ENCODE measurements at regions not wholly inside any gene's neighbourhood (a gene's known extent, or its start where the extent isn't known, plus 50 kb on each side); places are given as distances from the start of the nearest gene placed in this dataset.

GRCh38 chr14:57150449-57150848 lies 118.3 kb downstream of the EXOC5 start:
- ChIA-PET POLR2A (no interaction called here), CTCF (no interaction called here)
- H3K27ac ChIP-seq (ENCODE audit: extremely low read depth, low read depth, low read length): no peak overlapping the region
- TF ChIP-seq HOXD13 (CRISPR knock-in tag; IDR thresholded peaks at IDR 0.05; ENCODE audit: borderline replicate concordance) (no peak), ZNF426 (tag by site-specific recombination; IDR thresholded peaks at IDR 0.05) (no peak), ZNF140 (tag by site-specific recombination; IDR thresholded peaks at IDR 0.05) (no peak), ZNF670 (tag by site-specific recombination; IDR thresholded peaks at IDR 0.05; ENCODE audit: low read depth) (no peak), ZBTB17 (tag by site-specific recombination; IDR thresholded peaks at IDR 0.05) (no peak), ZNF214 (tag by site-specific recombination; IDR thresholded peaks at IDR 0.05; ENCODE audit: borderline replicate concordance) (no peak), ZNF654 (tag by site-specific recombination; IDR thresholded peaks at IDR 0.05; ENCODE audit: low read depth) (no peak), ZNF37A (tag by site-specific recombination; IDR thresholded peaks at IDR 0.05) (no peak), KLF7 (tag by site-specific recombination; IDR thresholded peaks at IDR 0.05; ENCODE audit: borderline replicate concordance) (no peak), ZBTB44 (tag by site-specific recombination; IDR thresholded peaks at IDR 0.05) (no peak), SCRT2 (tag by site-specific recombination; IDR thresholded peaks at IDR 0.05) (no peak), HIC1 (tag by site-specific recombination; IDR thresholded peaks at IDR 0.05) (no peak), ZNF521 (tag by site-specific recombination; IDR thresholded peaks at IDR 0.05) (no peak)
- H3K9me3 ChIP-seq (ENCODE audit: control insufficient read depth, insufficient read depth, low read depth, low read length): no peaks in the 10 kb centered on the region
- H3K4me1 ChIP-seq (ENCODE audit: control insufficient read depth, insufficient read depth, low read length): no peaks in the 10 kb centered on the region
- H3K36me3 ChIP-seq (ENCODE audit: control insufficient read depth in 2 of 2, insufficient read depth in 1 of 2, low read length in 2 of 2): no peaks in the 10 kb centered on the region
- H3K4me3 ChIP-seq (ENCODE audit: low read depth, low read length): no peak overlapping the region

GRCh38 chr14:57139173-57139572 lies 129.5 kb downstream of the EXOC5 start:
- POLR2A ChIA-PET: no interaction called here
- TF ChIP-seq ZNF133 (tag by site-specific recombination; IDR thresholded peaks at IDR 0.05) (no peak), ZNF341 (tag by site-specific recombination; IDR thresholded peaks at IDR 0.05; ENCODE audit: low read depth) (no peak), ZNF155 (tag by site-specific recombination; IDR thresholded peaks at IDR 0.05) (no peak), ZNF488 (tag by site-specific recombination; IDR thresholded peaks at IDR 0.05) (no peak), PRDM4 (tag by site-specific recombination; IDR thresholded peaks at IDR 0.05) (no peak), ZNF157 (tag by site-specific recombination; IDR thresholded peaks at IDR 0.05) (no peak), ZNF140 (tag by site-specific recombination; IDR thresholded peaks at IDR 0.05) (no peak), YY1 (tag by site-specific recombination; IDR thresholded peaks at IDR 0.05) (no peak), ZBTB6 (tag by site-specific recombination; IDR thresholded peaks at IDR 0.05) (no peak), ELK4 (IDR thresholded peaks at IDR 0.05; ENCODE audit: borderline replicate concordance, low read depth, low read length) (no peak), ZNF362 (tag by site-specific recombination; IDR thresholded peaks at IDR 0.05) (no peak), SALL2 (tag by site-specific recombination; IDR thresholded peaks at IDR 0.05; ENCODE audit: borderline replicate concordance) (no peak)
- no peaks in the 10 kb centered on the region for H3K36me3 ChIP-seq (ENCODE audit: control insufficient read depth in 2 of 2, insufficient read depth in 1 of 2, low read length in 2 of 2)
- CTCF ChIA-PET: interaction anchor here (0.6 kb wide), 1 partner anchor 281 kb away, joined by 3 read pairs; no protein-coding TSS in a partner anchor
- no peaks in the 10 kb centered on the region for H3K9me3 ChIP-seq (ENCODE audit: control insufficient read depth, insufficient read depth, low read depth, low read length)
- no peaks in the 10 kb centered on the region for H3K4me1 ChIP-seq (ENCODE audit: control insufficient read depth, insufficient read depth, low read length)
- H3K4me3 ChIP-seq (ENCODE audit: low read depth, low read length): no peak overlapping the region
- no peak overlapping the region for H3K27ac ChIP-seq (ENCODE audit: extremely low read depth, low read depth, low read length)
